Nucleus accumbens (tissue), 56 donors: ENCODE measurements at regions not wholly inside any gene's neighbourhood (a gene's known extent, or its start where the extent isn't known, plus 50 kb on each side); places are given as distances from the start of the nearest gene placed in this dataset.
"Not testable (repeated sequence)": the region's sequence is repeated elsewhere in the genome, so short reads cannot be mapped to it uniquely, and the experiment has no call there.

ENCODE experiments used
- DNase-seq, 56 donors: peaks; one replicate each; lab custom pipeline; 2025; lab: John Stamatoyannopoulos, UW

DNA sequence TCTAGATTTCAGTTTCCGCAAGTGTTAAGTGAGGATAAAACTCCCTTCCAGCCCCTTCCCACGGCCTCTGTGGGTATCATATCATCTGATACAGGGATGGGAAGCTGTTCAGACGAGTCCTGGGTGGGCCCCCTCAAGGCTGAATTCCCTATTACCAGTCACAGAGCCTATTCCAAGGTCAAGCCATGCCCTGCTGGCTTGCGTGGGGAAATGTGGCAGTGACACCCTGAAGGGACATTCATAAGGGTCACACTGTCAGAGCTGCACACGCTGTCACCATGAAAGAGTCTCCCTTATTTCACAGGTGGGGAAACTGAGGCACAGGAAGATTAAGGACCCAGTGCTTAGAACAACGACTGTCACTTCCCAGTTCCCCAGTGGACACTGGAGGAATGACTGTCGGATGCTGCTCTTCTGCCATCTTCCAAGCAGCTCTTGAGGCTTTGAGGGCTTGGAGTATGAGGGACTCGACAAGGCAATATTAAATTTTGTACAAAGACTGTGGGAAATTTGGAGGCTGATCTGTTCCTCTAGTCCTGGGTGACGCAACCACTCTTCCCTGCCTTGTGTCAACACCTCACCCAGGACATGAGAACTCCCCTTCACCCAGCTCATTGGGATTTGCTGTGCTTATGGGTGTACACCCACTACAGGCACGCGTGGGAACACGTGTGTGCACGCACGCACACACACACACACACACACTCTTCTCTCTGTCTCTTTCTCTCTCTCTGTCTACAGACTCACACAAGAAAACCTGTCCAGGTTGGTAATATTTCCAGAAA is 386.0 kb downstream of the RPS24 start:
- no peak for DNase-seq

DNA sequence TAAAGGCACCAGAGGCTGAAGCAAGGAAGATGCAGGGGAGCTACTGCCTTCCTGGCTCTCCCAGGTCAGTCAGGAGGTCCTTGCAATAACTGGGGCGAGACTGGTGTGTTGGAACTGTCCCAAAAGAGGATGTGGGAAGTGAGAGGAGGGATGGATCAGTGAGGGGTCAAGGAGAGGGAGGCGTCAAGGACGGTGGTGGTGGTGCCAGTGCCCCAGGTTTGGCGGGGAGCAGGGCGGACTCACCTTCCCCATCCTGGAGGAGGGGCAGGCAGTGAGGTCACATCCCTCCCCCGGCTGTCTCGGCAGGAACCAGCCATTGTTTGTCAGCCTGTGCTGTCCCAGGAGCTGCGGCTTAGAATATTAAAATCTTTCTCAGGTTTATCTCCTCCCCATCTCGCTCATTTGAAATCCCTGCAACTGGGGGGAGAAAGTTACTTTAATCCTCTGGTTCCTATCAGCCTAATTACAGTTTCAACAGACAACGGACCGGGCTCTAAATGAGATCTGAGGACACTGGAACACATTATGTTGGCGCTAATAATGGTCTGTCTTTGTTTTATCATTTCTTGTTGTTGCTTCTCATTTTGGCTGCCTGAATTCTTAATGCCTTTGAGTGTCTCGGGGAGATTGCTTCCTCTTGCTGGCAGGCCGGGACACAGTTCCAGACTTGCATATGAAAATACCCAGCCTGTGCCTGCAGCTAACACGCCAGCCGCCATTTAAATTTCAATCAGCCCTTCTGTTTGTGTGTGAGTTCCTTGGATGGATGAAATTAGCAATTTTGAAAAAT is 387.5 kb downstream of the RPS24 start:
- DNase-seq, result peak in 2 of 56 donors; percentile 22 to 25

DNA sequence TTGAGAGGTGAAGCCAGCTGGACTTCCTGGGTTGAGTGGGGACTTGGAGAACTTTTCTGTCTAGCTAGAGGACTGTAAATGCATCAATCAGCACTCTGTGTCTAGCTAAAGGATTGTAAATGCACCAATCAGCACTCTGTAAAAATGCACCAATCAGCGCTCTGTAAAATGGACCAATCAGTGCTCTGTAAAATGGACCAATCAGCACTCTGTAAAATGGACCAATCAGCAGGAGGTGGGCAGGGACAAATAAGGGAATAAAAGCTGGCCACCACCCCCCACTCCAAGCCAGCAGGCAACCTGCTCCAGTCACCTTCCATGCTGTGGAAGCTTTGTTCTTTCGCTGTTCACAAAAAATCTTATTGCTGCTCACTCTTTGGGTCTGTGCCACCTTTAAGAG is 390.4 kb downstream of the RPS24 start:
- DNase-seq, result not testable (repeated sequence)

DNA sequence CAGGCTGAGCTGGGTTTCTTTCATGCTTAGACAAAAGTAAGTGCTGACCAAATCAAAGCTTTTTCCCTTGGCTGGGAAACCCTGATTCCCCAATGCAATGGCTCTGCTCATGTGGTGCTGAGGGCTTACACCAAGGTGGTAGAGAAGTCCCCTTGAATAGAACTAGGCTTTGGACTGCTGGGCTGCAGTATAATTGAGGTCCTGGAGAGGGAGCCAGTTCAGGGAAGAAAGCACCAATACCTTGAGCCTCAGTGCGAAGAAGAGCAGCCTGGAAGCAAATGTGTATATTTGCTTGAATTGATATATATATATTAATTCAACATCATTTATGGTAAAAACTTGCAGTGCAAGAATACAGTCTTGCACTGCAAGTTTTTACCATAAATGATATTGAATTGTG is 391.1 kb downstream of the RPS24 start:
- DNase-seq, result no peak

DNA sequence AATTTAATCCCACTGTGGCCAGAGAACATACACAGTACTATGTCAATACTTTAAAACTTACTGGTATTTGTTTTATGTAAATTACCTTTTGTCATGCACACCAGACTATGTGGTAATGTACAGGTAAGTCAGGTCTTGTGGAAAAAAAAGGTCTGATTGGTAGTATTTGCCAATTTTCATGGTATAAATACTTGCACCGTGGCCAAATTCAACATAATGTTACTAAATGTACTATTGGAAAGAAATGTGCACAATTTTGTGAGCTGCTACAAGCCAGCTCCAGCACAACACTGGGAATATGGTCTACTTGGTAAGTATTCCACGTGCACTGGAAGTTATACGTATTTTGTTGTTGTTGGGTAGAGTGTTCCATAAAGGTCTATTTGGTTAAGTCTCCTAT is 392.5 kb downstream of the RPS24 start:
- no peak for DNase-seq

DNA sequence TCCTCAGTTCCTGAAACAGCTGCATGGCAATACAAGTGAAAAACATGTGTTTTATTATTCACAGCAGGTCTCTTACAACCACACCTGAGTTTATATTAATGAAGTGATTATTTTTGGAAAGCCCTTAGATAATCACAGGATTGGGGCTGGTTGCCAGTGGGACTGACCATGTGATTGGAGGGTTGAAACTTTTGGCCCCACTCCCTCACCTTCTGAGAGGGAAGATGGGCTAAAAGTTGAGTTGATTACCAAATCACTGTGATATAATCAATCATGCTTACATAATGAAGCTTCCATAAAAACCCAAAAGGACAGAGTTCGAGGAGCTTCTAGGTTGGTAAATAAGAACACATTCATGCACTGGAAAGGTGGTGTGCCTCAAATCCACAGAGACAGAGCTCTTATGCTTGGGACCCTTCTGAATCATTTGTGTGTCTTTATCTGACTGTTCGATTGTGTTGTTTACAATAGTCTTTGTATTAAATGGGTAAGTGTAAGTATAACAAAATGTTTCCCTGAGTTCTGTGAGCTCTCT is 393.9 kb downstream of the RPS24 start:
- no peak for DNase-seq

DNA sequence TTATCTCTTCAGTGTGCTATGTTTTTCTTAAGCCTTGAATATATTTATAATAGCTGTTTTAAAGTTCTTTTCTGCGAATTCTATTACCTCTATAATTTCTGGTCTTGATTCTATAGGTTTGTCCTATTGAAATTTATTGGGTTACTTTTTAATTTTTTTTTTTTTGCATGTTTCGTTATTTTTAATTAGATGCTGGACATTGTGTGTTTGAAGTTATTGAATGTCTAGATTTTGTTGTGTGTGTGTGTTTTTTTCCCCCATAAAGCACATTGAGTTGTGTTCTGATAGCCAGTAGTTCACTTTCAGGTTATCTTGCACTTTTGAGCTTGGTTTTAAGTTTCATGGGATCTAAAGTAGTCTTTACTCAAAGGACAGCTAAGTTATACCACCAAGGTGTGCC is 394.9 kb downstream of the RPS24 start:
- no peak for DNase-seq

DNA sequence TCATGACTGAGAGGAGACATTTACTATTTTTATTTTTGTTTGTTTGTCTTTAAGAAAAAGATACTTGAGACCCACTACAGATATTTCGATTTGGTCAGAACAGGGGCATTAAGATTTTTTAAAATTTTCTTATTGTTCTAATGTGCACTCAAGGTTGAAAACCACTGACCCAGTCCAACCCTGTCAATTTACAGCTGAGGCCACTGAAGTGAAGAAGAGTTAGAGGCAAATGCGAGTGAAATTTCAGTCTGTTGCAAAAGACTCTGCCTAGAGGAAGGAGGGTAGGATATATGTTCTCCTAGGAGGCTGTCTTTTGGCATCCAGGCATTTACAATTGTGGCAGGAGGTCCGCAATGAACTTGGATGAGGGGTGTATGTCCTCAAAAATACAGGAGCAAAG is 396.3 kb downstream of the RPS24 start:
- no peak for DNase-seq

DNA sequence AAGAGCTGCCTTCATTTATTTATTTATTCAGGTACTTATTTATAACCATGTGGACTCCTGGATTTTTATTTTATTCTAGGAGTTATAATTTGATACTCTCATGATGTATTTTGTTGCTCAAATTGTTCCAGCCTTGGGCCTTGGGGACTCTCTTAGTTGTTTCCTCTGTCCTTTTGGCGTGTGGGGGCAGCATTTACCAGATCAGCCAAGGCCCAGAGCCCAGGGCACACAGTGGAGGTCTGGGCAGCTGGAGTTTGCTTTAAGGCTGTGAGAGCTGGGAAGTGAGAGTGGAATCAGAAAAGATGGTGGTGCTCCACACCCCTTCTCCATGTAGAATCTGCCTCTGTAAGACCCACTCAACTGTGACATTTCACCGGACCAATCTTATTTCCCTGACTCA is 398.9 kb downstream of the RPS24 start:
- peak in 3 of 56 donors; percentile 7 to 15 (median 8) for DNase-seq

DNA sequence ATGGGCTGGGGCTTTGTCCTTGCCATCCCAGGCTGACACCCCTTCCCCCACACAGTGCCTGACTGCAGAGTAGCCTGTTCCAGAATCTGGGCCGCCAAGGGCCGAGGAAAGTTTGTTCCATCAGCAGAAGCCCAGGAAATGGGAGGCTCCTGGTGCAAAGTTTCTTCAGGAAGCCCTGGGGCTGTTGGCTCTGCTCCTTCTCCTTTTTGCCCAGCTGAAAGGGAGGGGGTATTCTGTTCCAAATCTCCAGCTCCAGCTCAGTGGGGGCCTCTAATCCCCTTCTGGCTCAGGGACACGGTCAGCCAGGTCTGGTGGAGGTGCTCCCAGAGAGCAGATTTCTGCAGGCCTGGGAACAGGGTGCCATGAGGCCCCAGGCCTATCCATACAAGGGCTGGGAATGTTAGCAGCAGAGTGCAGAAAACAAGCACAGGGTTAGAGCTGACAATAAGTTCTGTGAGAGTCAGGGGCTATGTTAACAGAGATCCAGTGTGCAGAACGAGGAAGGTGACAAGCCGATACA is 399.5 kb downstream of the RPS24 start:
- DNase-seq, result peak in 1 of 56 donors; percentile 11

DNA sequence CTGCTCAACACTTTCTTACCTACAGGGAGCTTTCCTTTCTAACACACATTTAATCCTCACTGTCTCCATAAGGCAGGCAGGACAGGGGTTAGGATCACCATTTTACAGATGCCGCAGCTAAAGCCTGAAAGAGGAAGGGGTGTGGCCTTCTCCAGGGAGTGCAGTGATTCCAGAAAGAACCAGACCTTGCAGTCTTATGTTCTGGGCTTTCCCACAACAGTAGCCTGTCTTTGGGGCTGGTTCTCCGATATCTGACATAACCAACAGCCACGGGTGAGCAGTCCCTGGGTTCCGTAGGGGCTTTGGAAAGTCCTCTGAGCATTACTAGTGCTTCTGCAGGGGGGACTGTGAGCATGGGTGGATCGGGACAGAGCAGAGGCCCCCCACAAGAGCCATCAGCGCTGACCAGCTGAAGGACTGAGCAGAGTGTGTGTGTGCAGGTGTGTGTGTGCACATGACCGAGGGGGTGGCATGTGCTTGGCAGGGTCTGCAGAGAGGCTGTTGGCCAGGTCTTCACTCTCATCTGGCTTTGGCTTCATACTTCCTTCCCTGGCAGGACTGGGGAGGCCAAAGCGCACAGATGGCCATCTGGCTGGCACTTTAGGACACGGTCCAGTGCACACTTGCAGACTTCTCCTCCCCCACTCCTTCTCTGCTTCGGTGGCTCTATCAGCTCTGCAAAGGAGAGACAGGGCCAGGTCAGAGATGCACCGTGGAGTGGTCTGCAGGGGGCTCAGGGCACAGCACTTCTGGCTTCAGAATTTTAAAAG is 400.3 kb downstream of the RPS24 start:
- DNase-seq, result peak in 5 of 56 donors; percentile 6 to 25 (median 23)

DNA sequence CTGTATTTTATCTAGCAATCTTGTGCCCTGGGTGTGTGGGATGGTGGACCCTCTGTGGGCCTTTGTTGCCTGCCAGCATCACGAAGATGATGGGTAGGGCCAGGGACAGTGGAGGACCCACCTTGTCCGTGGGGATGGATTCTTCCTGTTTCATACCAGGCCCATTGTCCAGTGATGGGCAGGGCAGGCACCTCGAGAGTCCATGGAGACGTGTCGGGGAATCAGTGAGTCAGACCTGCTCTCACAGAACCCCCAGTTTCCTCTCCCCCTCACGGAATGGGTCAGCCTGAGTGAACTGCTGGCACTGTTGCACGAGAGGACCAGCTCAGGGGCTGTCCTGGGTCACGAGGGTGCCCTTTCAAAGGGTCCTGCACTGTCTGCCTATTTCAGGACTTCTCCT is 401.2 kb downstream of the RPS24 start:
- no peak for DNase-seq

DNA sequence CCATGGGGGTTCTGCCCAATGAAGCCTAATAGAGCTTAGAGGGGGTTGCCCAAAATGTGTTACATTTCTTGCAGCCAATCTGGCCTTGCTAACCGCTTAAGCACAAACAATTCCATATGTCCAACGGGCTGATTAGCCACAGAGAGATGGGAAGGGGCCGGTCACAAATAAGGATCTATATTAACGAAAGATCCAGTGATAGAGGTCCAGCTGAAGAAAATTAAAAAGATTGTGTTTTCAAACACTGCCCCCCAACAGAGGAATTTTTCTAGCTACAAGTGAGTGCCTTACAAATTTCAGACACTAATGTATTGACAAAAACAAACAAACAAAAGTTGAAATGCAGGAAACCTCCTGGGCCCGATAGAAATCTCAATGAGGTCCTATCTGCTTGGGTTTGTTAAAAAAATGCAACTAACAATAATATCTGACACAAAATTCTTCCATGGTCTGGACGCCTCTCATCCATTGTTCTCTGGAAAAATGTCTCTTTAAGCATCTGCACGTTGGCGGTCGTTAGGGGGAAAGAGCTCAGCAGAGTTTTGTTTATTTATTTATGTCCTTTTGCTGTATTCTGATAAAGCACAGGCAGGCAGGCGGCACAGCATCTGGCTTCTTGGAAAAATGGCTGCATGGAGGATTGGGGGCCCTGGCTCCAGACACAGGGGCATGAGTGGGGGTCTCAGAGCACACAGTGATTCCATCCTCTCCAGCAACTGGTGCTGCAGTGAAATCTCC is 402.0 kb downstream of the RPS24 start:
- DNase-seq, result no peak

DNA sequence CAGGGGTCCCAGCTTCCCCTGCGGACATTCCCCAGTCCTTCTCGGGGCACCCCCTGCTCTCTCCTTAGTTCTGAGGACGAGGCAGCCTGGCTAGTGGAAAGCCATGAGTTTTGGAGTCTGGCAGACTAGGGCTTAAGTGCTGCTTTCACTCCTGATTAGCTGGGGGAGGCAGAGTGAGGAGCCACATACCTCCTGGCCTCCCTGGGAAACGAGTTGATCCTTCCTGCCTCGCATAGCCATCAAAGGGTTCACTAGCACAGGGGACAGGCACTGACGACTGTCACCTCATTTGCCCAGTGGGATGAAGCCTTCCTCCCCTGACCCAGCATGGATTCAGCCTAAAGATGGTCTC is 402.5 kb downstream of the RPS24 start:
- no peak for DNase-seq

DNA sequence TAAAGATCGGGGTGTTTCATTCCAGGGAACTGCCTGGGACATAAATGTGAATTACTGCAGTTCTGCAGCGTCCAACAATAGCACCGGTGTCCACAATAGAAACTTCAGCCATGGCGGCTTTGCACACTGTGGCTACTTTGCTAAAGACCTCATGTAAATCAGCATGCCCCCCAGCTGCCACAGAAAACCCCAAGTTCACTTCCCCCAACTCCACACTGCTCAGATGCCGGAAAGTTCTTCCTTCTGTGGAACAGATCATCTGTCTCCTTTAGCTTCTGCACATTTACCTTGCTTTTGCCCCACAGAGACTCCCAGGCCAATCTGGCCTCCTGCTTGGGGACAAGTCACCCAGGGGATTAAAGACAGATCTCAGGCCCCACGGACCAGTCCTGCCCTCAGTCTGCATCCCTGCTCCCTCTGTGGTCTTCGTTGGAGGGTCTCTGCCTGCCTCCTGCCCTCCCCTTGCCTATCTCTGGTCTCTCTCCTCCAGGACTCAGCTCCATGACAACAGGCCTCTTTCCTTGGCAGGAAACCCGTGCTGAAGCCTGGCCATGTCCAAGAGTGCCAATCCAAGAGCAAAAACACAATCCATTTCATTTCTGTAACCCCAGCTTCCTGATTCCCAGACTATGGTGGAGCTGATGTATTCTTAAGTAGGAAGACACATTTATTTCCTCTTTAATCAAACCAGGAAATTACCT is 403.2 kb downstream of the RPS24 start:
- DNase-seq, result peak in 2 of 56 donors; percentile 10 to 12

DNA sequence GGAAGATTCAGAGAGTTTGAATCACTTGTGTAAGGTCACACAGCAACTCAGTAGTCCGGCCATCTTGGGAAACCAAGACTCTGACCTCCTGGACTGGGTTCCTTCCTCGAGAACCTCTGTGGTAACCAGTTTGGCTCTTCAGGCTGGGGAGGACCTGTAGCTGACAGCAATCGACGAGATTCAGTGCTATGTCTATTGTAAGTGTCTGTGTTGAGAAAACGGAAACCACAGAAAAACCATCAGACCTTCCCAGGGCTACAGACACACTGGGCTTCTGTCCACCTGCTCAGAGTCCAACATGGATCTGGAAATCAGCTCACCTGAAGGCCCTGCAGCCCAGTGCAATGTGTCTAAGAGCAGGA is 403.7 kb downstream of the RPS24 start:
- no peak for DNase-seq

DNA sequence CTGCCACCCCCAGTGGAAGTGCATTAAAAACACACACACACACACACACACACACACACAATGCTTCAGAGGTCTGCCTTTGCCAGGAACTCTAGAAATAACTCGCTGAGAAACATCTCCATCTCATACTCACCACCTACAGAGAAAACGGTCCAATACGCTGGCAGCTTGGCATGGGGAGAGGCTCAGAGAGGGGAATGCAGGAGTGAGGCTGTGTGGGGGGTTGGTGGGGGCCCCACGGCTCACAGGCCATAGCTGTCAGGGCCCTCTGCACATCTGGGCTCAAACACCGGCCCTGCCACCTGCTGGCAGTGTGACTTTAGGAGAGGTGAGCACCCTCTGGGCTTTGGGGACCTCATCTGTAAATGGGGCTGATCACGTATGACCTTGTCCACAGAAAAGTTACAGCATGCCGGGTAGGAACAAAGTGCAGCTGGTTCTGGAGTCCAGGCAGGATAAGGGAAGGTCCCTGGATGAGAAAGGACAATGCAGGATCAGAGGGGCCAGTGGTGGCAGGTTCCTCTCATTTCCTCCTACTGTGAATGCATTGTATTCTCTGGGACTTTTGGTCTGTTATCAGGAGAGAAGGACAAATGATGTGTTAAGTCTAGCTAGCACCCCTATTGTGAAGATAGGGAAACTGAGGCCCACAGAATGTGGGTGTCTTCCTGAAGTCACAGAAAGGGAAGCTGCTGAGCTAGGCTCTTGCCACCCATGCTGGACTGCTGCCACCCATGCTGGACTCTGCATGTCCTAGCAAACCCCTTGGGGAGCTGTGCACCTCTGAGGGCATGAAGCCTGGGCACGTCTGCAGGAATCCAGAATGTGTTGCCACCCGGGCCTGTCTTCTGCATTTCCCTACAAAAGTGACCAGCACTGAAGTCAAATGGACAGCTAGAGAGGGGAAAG is 404.6 kb downstream of the RPS24 start:
- DNase-seq, result no peak
